GM12878 (cell line): ENCODE measurements at regions not wholly inside any gene's neighbourhood (a gene's known extent, or its start where the extent isn't known, plus 50 kb on each side); places are given as distances from the start of the nearest gene placed in this dataset.

ENCODE experiments used
- ATF2 ChIP-seq: IDR thresholded peaks from 2 replicates; pipeline ENCODE4 v1.6.1; 2012; ENCODE audit warnings: low read length, inconsistent platforms
- CEBPB ChIP-seq, 2 experiments: fragments of 150-350 bp in 1 of 2; IDR thresholded peaks; 2 replicates each; pipeline ENCODE4 v1.6.1; 2012 to 2014; ENCODE audit warnings: low read depth in 2 of 2, low read length in 2 of 2, borderline replicate concordance in 1 of 2, inconsistent platforms in 1 of 2
- CEBPZ ChIP-seq: fragments of 150-350 bp; IDR thresholded peaks from 2 replicates; pipeline ENCODE4 v1.6.1; 2016; ENCODE audit warnings: low read depth, low read length
- CHD4 ChIP-seq: fragments of 200-600 bp; sonication (generic); IDR thresholded peaks from 2 replicates; pipeline ENCODE4 v1.6.1; 2016; ENCODE audit warnings: mild to moderate bottlenecking
- E2F8 ChIP-seq: fragments of 450-650 bp; IDR thresholded peaks from 2 replicates; pipeline ENCODE4 v1.6.1; 2018; ENCODE audit warnings: mild to moderate bottlenecking, low read depth, moderate library complexity; ENCODE audit not compliant: partially characterized antibody
- ESRRA ChIP-seq: IDR thresholded peaks from 2 replicates; pipeline ENCODE4 v1.6.1; 2012; ENCODE audit warnings: mild to moderate bottlenecking, low read length, improper control_type of control experiment
- MEF2A ChIP-seq: IDR thresholded peaks from 2 replicates; pipeline ENCODE4 v1.6.1; 2011; ENCODE audit warnings: low read depth, mild to moderate bottlenecking, low read length, moderate library complexity; ENCODE audit not compliant: insufficient read depth
- POLR2AphosphoS2 ChIP-seq: IDR thresholded peaks from 2 replicates; pipeline ENCODE4 v1.6.1; 2011; ENCODE audit warnings: low read depth, mild to moderate bottlenecking, low read length, improper control_type of control experiment, moderate library complexity
- SMC3 ChIP-seq: IDR thresholded peaks from 2 replicates; pipeline ENCODE4 v1.6.1; 2011; ENCODE audit warnings: low read length, improper control_type of control experiment, borderline replicate concordance
- SUPT20H ChIP-seq: IDR thresholded peaks from 2 replicates; pipeline ENCODE4 v1.6.1; 2011; ENCODE audit warnings: low read depth, mild to moderate bottlenecking, low read length, moderate library complexity, borderline replicate concordance; ENCODE audit not compliant: control insufficient read depth
- TCF3 ChIP-seq: IDR thresholded peaks from 2 replicates; pipeline ENCODE4 v1.6.1; 2012; ENCODE audit warnings: low read depth, mild to moderate bottlenecking, low read length, borderline replicate concordance; ENCODE audit not compliant: insufficient read depth
- ZBTB11 ChIP-seq: fragments of 450-650 bp; formaldehyde crosslinking; IDR thresholded peaks from 2 replicates; pipeline ENCODE4 v1.5.0; 2022; ENCODE audit warnings: mild to moderate bottlenecking, missing genetic modification characterization
- ZNF592 ChIP-seq: fragments of 450-650 bp; IDR thresholded peaks from 2 replicates; pipeline ENCODE4 v1.6.1; 2017; ENCODE audit warnings: mild to moderate bottlenecking, moderate library complexity

- TF ChIP-seq CEBPZ, result no peak
- no peak for TF ChIP-seq POLR2AphosphoS2
- no peak for TF ChIP-seq ZBTB11 (CRISPR knock-in tag)
- TF ChIP-seq ZNF592, result no peak
- no peak for TF ChIP-seq ATF2
- TF ChIP-seq SUPT20H, result no peak
- no peak for TF ChIP-seq CHD4
- no peak for TF ChIP-seq ESRRA
- TF ChIP-seq SMC3, result no peak
- no peak for TF ChIP-seq CEBPB (IDR thresholded peaks at IDR 0.05; ENCODE audit: borderline replicate concordance in 1 of 2, low read depth in 2 of 2, low read length in 2 of 2)
- no peak for TF ChIP-seq MEF2A
- no peak for TF ChIP-seq TCF3
- no peak for TF ChIP-seq E2F8
These were observed 131.5 kb upstream of the PFKP start (continued) for GRCh38 chr10:2935647-2936386.
